ENCODE measurements at regions not wholly inside any gene's neighbourhood (a gene's known extent, or its start where the extent isn't known, plus 50 kb on each side); places are given as distances from the start of the nearest gene placed in this dataset.

GRCh38 chr18:55024564-55024963, 65.3 kb upstream of the CCDC68 start:
- no peak overlapping the region for H3K27ac ChIP-seq
- H3K9me3 ChIP-seq = no peaks in the 10 kb centered on the region
- H3K27me3 ChIP-seq = no peaks in the 10 kb centered on the region
- H3K4me1 ChIP-seq = no peaks in the 10 kb centered on the region
- no peak overlapping the region for H3K4me3 ChIP-seq
- intact Hi-C loops (cut with DNase I) = no loop called here
- TF ChIP-seq POLR2A (IDR thresholded peaks at IDR 0.05) = no peak
- TF ChIP-seq, protein P1, sequence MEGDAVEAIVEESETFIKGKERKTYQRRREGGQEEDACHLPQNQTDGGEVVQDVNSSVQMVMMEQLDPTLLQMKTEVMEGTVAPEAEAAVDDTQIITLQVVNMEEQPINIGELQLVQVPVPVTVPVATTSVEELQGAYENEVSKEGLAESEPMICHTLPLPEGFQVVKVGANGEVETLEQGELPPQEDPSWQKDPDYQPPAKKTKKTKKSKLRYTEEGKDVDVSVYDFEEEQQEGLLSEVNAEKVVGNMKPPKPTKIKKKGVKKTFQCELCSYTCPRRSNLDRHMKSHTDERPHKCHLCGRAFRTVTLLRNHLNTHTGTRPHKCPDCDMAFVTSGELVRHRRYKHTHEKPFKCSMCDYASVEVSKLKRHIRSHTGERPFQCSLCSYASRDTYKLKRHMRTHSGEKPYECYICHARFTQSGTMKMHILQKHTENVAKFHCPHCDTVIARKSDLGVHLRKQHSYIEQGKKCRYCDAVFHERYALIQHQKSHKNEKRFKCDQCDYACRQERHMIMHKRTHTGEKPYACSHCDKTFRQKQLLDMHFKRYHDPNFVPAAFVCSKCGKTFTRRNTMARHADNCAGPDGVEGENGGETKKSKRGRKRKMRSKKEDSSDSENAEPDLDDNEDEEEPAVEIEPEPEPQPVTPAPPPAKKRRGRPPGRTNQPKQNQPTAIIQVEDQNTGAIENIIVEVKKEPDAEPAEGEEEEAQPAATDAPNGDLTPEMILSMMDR (IDR thresholded peaks at IDR 0.05) = no peak
- no peak for DNase-seq
- H3K36me3 ChIP-seq = no peaks in the 10 kb centered on the region
- no peak for ATAC-seq

GRCh38 chr18:55018602-55019001, 59.3 kb upstream of the CCDC68 start:
- Histone ChIP-seq H3K4me1 (no peaks in the 10 kb centered on the region), H3K4me3 (no peak overlapping the region), H3K27ac (no peak overlapping the region), H3K36me3 (no peaks in the 10 kb centered on the region), H3K9me3 (no peaks in the 10 kb centered on the region), H3K27me3 (no peaks in the 10 kb centered on the region)
- intact Hi-C loops (cut with DNase I) = no loop called here
- DNase-seq (no peak), ATAC-seq (no peak)
- no peak for TF ChIP-seq POLR2A (IDR thresholded peaks at IDR 0.05)
- TF ChIP-seq, protein P1 (IDR thresholded peaks at IDR 0.05) = no peak

DNA sequence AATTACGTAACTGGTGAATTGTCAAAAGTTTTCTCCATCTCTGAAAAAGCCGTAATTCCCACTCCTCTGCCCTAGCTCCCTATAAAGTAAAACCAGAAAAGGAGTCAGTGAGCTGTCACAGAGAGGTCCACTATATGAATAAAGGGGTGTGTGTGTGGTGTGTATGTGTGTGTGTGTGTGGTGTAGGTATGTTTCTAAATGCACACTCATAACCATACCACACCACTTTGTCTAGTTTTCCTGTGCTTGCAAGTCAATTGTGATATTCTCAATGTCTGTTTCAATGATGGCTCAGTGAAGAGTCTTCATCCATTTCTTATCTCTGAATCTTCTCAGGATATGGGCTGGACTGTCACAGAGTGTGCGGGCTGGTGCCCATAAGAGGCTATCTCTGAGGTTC, 54.8 kb upstream of the CCDC68 start:
- 83% methylated on average over 3 of the region's 3 CpGs for WGBS (ENCODE audit: insufficient coverage, low coverage, low lambda C conversion rate, missing lambda C conversion rate)
- Histone ChIP-seq H3K4me3 (no peak overlapping the region), H3K4me1 (no peaks in the 10 kb centered on the region), H3K36me3 (no peaks in the 10 kb centered on the region), H3K9me3 (no peaks in the 10 kb centered on the region), H3K27ac (no peak overlapping the region), H3K27me3 (no peaks in the 10 kb centered on the region)
- DNase-seq (no peak), ATAC-seq (no peak)
- TF ChIP-seq, protein P1 (IDR thresholded peaks at IDR 0.05) = no peak
- TF ChIP-seq POLR2A (IDR thresholded peaks at IDR 0.05) = no peak
- intact Hi-C loops (cut with DNase I) = no loop called here

DNA sequence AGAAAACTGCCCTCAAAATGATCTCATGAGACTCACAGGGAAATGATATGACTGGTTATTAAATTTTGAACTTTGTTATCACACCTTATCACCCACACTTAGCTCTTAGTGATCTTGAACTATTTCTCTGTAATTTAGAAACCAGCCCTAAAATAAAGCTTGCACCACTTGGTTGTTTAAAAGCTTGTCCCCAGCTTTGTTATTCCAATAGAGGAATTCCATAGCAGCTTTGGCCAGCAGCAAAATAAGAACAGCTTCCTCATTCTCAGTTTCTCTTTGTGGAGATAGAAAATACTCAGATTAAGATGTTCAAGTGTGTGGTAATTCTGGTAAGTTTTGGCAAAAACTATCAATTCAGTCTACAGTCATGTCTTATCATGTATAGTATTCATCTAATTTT, 54.4 kb upstream of the CCDC68 start:
- DNase-seq (no peak), ATAC-seq (no peak)
- no peak overlapping the region for H3K27ac ChIP-seq
- H3K27me3 ChIP-seq = no peaks in the 10 kb centered on the region
- H3K9me3 ChIP-seq = no peaks in the 10 kb centered on the region
- H3K4me3 ChIP-seq = no peak overlapping the region
- no peak for TF ChIP-seq POLR2A (IDR thresholded peaks at IDR 0.05)
- TF ChIP-seq, protein P1 (IDR thresholded peaks at IDR 0.05) = no peak
- no peaks in the 10 kb centered on the region for H3K36me3 ChIP-seq
- no peaks in the 10 kb centered on the region for H3K4me1 ChIP-seq
- intact Hi-C loops (cut with DNase I) = no loop called here

DNA sequence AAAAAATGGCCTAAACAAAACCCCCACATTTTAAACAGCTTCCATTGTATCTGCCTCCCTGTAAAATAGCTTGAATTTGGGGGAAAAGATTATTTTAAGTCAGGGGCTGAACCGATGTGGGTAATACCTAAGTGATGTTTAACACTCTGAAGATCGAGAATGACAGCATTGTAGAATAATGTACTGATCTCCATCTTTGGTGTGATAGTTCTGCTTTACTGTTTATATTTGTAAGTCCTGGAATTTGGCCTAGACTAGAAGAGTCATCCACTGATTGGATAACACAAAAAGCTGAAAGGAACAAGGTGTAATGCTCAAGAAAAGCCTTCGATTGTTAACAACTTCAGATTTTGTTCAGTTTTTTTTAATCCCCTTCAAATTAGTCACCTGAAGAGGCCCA, 53.8 kb upstream of the CCDC68 start:
- Histone ChIP-seq H3K27me3 (no peaks in the 10 kb centered on the region), H3K9me3 (no peaks in the 10 kb centered on the region), H3K4me1 (no peaks in the 10 kb centered on the region), H3K4me3 (no peak overlapping the region), H3K27ac (no peak overlapping the region), H3K36me3 (no peaks in the 10 kb centered on the region)
- intact Hi-C loops (cut with DNase I) = no loop called here
- no peak for DNase-seq
- no peak for ATAC-seq
- TF ChIP-seq, protein P1 (IDR thresholded peaks at IDR 0.05) = no peak
- no peak for TF ChIP-seq POLR2A (IDR thresholded peaks at IDR 0.05)
- 77% methylated on average over 3 of the region's 3 CpGs for WGBS (ENCODE audit: insufficient coverage, low coverage, low lambda C conversion rate, missing lambda C conversion rate)

Data from right lobe of liver (tissue), 6 donors.